Transverse colon (tissue), 4 donors: ENCODE measurements at regions not wholly inside any gene's neighbourhood (a gene's known extent, or its start where the extent isn't known, plus 50 kb on each side); places are given as distances from the start of the nearest gene placed in this dataset.

ENCODE experiments used
- DNase-seq: peaks from one replicate; pipeline ENCODE4 v3.0.0-alpha.2; 2019
- H3K27ac ChIP-seq, 4 donors: fragments of 200-600 bp; sonication (generic); 2 replicates each; pipeline ENCODE4 v1.5.1; 2016 to 2018; ENCODE audit warnings: inconsistent platforms in 4 of 4
- H3K27me3 ChIP-seq: fragments of 200-600 bp; sonication (generic); 2 replicates; pipeline ENCODE4 v1.5.1; 2017; ENCODE audit warnings: inconsistent platforms
- H3K36me3 ChIP-seq, 4 donors: fragments of 200-600 bp; sonication (generic); 2 replicates each; pipeline ENCODE4 v1.5.1; 2017 to 2019; ENCODE audit warnings: inconsistent platforms in 4 of 4
- H3K4me1 ChIP-seq, 4 donors: fragments of 200-600 bp; sonication (generic); 2 replicates each; pipeline ENCODE4 v1.5.1; 2017 to 2020; ENCODE audit warnings: inconsistent platforms in 4 of 4
- H3K4me3 ChIP-seq, 4 donors: fragments of 200-600 bp; sonication (generic); 1 replicate in 1 of 4; 2 replicates in 3 of 4; pipeline versions ENCODE4 v1.5.1 to v1.6.1; 2017 to 2019; ENCODE audit warnings: inconsistent platforms in 4 of 4
- H3K9me3 ChIP-seq, 2 donors: fragments of 200-600 bp; sonication (generic); 2 replicates each; pipeline ENCODE4 v1.5.1; 2017 to 2019; ENCODE audit warnings: inconsistent platforms in 2 of 2
- EP300 ChIP-seq: sonication (generic); formaldehyde crosslinking; IDR thresholded peaks from one replicate; pipeline ENCODE4 v1.6.1; 2017; ENCODE audit warnings: antibody characterized with exemption, low read depth
- POLR2A ChIP-seq: fragments of 450-650 bp; IDR thresholded peaks from one replicate; pipeline ENCODE4 v1.6.1; 2016; ENCODE audit warnings: antibody characterized with exemption, mild to moderate bottlenecking, moderate library complexity
- POLR2AphosphoS5 ChIP-seq, 3 donors: sonication (generic); formaldehyde crosslinking; IDR thresholded peaks; one replicate each; pipeline ENCODE4 v1.6.1; 2016; ENCODE audit warnings: antibody characterized with exemption in 3 of 3
- WGBS, 2 donors: methylation state at CpG; one replicate each; pipeline ENCODE4 v1.1.5; 2018; ENCODE audit warnings: low coverage in 1 of 2; 5-methylcytosine and 5-hydroxymethylcytosine counted together
- in situ Hi-C, 4 donors: fragments of 200-750 bp; cut with MboI; loops; one replicate each; pipeline versions ENCODE4 v1.15.0 to v1.15.1; 2017; ENCODE audit warnings: low sequenced_read_pairs in 3 of 4, low pct_ligation_motif_present in 1 of 4, low pct_unique_long_range_greater_than_20kb in 1 of 4
- intact Hi-C: fragments of 100-400 bp; cut with DNase I; formaldehyde crosslinking; loops from one replicate; pipeline ENCODE4 v1.15.1; 2023; ENCODE audit warnings: low total_unique reads
- TF ChIP-seq, protein P1 (sequence below), 5 experiments: fragments of 200-600 bp in 3 of 5; fragments of 450-650 bp in 2 of 5; sonication (generic) in 3 of 5; IDR thresholded peaks; 1 replicate in 2 of 5; 2 replicates in 3 of 5; pipeline ENCODE4 v1.5.1; 2016 to 2017; ENCODE audit warnings: antibody characterized with exemption in 5 of 5, inconsistent platforms in 3 of 5, mild to moderate bottlenecking in 2 of 5, moderate library complexity in 1 of 5

DNA sequence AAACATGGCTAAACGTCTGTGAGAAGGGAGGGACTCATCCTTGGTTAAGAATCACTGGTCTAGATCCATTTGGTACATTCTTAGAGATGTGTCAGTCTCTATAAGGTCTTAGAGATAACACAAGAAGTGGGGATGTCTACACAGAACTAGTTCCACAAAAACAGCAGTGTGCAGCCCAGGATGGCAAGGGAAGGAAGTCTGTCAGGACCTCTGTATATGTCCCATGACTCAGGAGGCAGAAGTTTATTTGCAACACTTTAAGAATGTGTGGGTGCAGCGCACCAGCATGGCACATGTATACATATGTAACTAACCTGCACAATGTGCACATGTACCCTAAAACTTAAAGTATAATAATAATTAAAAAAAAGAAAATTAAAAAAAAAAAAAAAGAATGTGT lies 548.5 kb upstream of the SOX9 start:
- no peak overlapping the region for H3K27ac ChIP-seq
- no peak for DNase-seq
- no peaks in the 10 kb centered on the region for H3K27me3 ChIP-seq
- no peaks in the 10 kb centered on the region for H3K4me1 ChIP-seq
- no peak for TF ChIP-seq POLR2A
- TF ChIP-seq, protein P1, sequence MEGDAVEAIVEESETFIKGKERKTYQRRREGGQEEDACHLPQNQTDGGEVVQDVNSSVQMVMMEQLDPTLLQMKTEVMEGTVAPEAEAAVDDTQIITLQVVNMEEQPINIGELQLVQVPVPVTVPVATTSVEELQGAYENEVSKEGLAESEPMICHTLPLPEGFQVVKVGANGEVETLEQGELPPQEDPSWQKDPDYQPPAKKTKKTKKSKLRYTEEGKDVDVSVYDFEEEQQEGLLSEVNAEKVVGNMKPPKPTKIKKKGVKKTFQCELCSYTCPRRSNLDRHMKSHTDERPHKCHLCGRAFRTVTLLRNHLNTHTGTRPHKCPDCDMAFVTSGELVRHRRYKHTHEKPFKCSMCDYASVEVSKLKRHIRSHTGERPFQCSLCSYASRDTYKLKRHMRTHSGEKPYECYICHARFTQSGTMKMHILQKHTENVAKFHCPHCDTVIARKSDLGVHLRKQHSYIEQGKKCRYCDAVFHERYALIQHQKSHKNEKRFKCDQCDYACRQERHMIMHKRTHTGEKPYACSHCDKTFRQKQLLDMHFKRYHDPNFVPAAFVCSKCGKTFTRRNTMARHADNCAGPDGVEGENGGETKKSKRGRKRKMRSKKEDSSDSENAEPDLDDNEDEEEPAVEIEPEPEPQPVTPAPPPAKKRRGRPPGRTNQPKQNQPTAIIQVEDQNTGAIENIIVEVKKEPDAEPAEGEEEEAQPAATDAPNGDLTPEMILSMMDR (IDR thresholded peaks at IDR 0.05), result no peak
- no peak for TF ChIP-seq POLR2AphosphoS5 (IDR thresholded peaks at IDR 0.05)
- no peak for TF ChIP-seq EP300
- 45 to 60% methylated on average over 1 to 2 of the region's 2 CpGs for WGBS, 2 donors
- no peak overlapping the region for H3K4me3 ChIP-seq
- no peaks in the 10 kb centered on the region for H3K36me3 ChIP-seq
- in situ Hi-C loops, result loop anchor here in 1 of 4 donors (25.0 kb wide), 1 partner anchor 110 kb away; no protein-coding TSS in a partner anchor
- intact Hi-C loops, result no loop called here
- no peaks in the 10 kb centered on the region for H3K9me3 ChIP-seq

DNA sequence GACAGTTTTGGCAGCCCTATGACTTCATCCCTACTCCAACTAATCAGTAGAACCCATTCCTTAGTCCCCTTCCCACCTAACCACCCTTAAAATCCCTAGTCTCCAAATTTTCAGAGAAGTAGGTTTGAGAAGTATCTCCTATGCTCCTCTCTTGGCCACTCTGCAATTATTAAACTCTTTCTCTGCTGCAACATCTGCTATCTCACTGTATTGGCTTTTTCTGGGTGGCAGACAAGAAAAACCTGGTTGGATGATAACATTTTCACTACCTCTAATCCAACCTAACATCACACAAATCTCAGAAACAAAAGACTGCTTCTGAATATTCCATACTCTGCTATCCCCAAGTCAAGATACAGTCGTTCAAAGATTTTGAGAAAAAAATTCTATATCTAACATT lies 542.4 kb upstream of the SOX9 start:
- H3K36me3 ChIP-seq, result no peaks in the 10 kb centered on the region
- intact Hi-C loops (no loop called here), in situ Hi-C loops (no loop called here)
- peaks cover 4 to 5% of the 10 kb centered on the region in 2 donors for H3K9me3 ChIP-seq
- no peak overlapping the region for H3K4me3 ChIP-seq
- no peaks in the 10 kb centered on the region for H3K4me1 ChIP-seq
- H3K27ac ChIP-seq, result no peak overlapping the region
- TF ChIP-seq EP300, result no peak
- TF ChIP-seq POLR2A, result no peak
- DNase-seq, result no peak
- 82 to 86% methylated on average over 1 of the region's 1 CpG for WGBS, 2 donors
- no peaks in the 10 kb centered on the region for H3K27me3 ChIP-seq

DNA sequence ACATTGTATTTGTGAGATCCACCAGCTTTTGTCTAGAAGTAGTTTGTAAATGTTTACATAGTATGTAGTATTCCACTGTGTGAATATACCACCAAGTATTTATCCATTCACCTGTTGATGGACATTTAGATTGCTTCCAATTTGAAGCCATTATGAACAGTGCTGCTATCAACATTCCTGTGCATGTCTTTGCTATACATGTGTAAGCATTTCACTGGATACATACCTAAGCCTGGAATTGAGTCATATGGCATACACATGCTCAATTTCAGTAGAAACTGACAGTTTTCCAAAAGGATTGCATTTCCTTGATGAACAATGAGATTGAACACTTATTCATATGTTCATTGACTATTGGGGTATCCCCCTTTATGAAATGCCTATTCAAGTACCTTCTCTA lies 540.6 kb upstream of the SOX9 start:
- no peaks in the 10 kb centered on the region for H3K27me3 ChIP-seq
- H3K36me3 ChIP-seq, result no peaks in the 10 kb centered on the region
- H3K4me1 ChIP-seq, result no peaks in the 10 kb centered on the region
- H3K4me3 ChIP-seq, result no peak overlapping the region
- no peak overlapping the region for H3K27ac ChIP-seq
- peaks cover 4 to 5% of the 10 kb centered on the region in 2 donors for H3K9me3 ChIP-seq
- in situ Hi-C loops, result no loop called here
- intact Hi-C loops, result no loop called here
- no peak for TF ChIP-seq POLR2AphosphoS5 (IDR thresholded peaks at IDR 0.05)
- TF ChIP-seq POLR2A, result no peak
- TF ChIP-seq, protein P1 (IDR thresholded peaks at IDR 0.05), result no peak
- no peak for TF ChIP-seq EP300
- DNase-seq, result no peak

DNA sequence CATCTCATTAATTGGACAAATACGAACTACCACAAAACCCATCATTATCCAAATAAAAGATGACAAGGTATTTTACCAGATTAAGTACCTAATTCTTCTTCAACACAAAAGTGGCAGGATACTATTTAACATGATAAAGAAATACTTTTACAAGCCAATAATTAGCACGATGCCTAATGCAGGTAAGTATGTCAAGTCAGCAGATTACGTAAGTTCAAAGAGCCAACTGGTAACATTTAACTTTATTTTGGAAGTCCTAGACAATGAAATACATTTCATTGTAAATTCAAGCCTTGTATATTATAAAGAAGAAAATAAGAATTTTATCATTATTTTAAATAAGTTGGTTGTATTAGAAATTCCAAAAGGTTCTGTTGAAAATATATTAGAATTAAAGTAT lies 535.3 kb upstream of the SOX9 start:
- intact Hi-C loops (no loop called here), in situ Hi-C loops (no loop called here)
- Histone ChIP-seq H3K27me3 (no peaks in the 10 kb centered on the region), H3K27ac (no peak overlapping the region), H3K4me1 (no peaks in the 10 kb centered on the region), H3K4me3 (no peak overlapping the region), H3K9me3 (no peaks in the 10 kb centered on the region), H3K36me3 (no peaks in the 10 kb centered on the region)
- no peak for TF ChIP-seq EP300
- no peak for TF ChIP-seq POLR2A
- TF ChIP-seq, protein P1 (IDR thresholded peaks at IDR 0.05), result no peak
- no peak for TF ChIP-seq POLR2AphosphoS5 (IDR thresholded peaks at IDR 0.05)
- no peak for DNase-seq
- 83 to 87% methylated on average over 3 of the region's 3 CpGs for WGBS, 2 donors

DNA sequence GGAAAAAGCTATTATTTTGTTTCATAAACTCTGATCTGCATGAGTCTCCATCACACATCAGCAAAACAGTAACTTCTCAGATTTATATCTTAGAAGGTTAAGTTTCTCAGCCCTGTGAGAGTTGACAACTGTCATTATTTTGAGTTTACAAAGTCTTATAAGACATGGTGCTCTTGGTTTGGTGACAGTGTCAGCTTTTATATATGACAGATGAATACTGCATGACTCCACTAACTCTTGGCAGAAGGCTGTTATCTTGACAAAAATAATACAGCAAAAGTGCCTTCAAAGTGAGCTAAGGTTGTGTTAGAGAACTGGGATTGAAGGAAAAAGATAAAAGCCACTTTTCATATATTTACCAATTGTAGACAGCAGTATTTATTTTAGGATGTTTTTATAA lies 528.4 kb upstream of the SOX9 start:
- H3K27ac ChIP-seq, result no peak overlapping the region
- in situ Hi-C loops, result no loop called here
- no peaks in the 10 kb centered on the region for H3K4me1 ChIP-seq
- no peaks in the 10 kb centered on the region for H3K36me3 ChIP-seq
- no peaks in the 10 kb centered on the region for H3K9me3 ChIP-seq
- no peaks in the 10 kb centered on the region for H3K27me3 ChIP-seq
- TF ChIP-seq EP300 (no peak), POLR2AphosphoS5 (IDR thresholded peaks at IDR 0.05) (no peak), POLR2A (no peak)
- TF ChIP-seq, protein P1 (IDR thresholded peaks at IDR 0.05), result no peak
- no peak overlapping the region for H3K4me3 ChIP-seq
- DNase-seq, result no peak
- intact Hi-C loops, result no loop called here
